ENCODE measurements at regions not wholly inside any gene's neighbourhood (a gene's known extent, or its start where the extent isn't known, plus 50 kb on each side); places are given as distances from the start of the nearest gene placed in this dataset.

GRCh38 chr5:153863951-153864350, 174.8 kb downstream of the FAM114A2 start:
- TF ChIP-seq, protein P1, sequence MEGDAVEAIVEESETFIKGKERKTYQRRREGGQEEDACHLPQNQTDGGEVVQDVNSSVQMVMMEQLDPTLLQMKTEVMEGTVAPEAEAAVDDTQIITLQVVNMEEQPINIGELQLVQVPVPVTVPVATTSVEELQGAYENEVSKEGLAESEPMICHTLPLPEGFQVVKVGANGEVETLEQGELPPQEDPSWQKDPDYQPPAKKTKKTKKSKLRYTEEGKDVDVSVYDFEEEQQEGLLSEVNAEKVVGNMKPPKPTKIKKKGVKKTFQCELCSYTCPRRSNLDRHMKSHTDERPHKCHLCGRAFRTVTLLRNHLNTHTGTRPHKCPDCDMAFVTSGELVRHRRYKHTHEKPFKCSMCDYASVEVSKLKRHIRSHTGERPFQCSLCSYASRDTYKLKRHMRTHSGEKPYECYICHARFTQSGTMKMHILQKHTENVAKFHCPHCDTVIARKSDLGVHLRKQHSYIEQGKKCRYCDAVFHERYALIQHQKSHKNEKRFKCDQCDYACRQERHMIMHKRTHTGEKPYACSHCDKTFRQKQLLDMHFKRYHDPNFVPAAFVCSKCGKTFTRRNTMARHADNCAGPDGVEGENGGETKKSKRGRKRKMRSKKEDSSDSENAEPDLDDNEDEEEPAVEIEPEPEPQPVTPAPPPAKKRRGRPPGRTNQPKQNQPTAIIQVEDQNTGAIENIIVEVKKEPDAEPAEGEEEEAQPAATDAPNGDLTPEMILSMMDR (IDR thresholded peaks at IDR 0.05 in 4 of 5, conservative IDR thresholded peaks at IDR 0.05 in 1 of 5) = no peak
- no peak for TF ChIP-seq POLR2A (IDR thresholded peaks at IDR 0.05)
